ENCODE measurements at regions not wholly inside any gene's neighbourhood (a gene's known extent, or its start where the extent isn't known, plus 50 kb on each side); places are given as distances from the start of the nearest gene placed in this dataset.

- no peak for TF ChIP-seq CTCF (IDR thresholded peaks at IDR 0.05)
- TF ChIP-seq EP300 (IDR thresholded peaks at IDR 0.05), result no peak
- TF ChIP-seq POLR2AphosphoS5 (IDR thresholded peaks at IDR 0.05), result no peak
- no peak for TF ChIP-seq POLR2A (IDR thresholded peaks at IDR 0.05)
- 64 to 90% methylated on average over 2 of the region's 2 CpGs for WGBS, 2 donors (ENCODE audit: low coverage in 1 of 2)
- no peak for ATAC-seq
- Histone ChIP-seq H3K27me3 (no peaks in the 10 kb centered on the region), H3K4me3 (no peak overlapping the region), H3K36me3 (no peaks in the 10 kb centered on the region), H3K9me3 (no peaks in the 10 kb centered on the region), H3K27ac (no peak overlapping the region), H3K4me1 (no peaks in the 10 kb centered on the region)
Observed at GRCh38 chr3:96434651-96435050, 379.7 kb upstream of the EPHA6 start.

GRCh38 chr3:96449346-96449745, 365.0 kb upstream of the EPHA6 start:
- H3K9me3 ChIP-seq, result no peaks in the 10 kb centered on the region
- H3K36me3 ChIP-seq, result no peaks in the 10 kb centered on the region
- H3K4me1 ChIP-seq, result no peaks in the 10 kb centered on the region
- no peak overlapping the region for H3K27ac ChIP-seq
- 11 to 33% methylated on average over 1 of the region's 1 CpG for WGBS, 2 donors (ENCODE audit: low coverage in 1 of 2)
- no peak overlapping the region for H3K4me3 ChIP-seq
- ATAC-seq, result no peak
- no peaks in the 10 kb centered on the region for H3K27me3 ChIP-seq
- TF ChIP-seq EP300 (IDR thresholded peaks at IDR 0.05) (no peak), CTCF (IDR thresholded peaks at IDR 0.05) (no peak), POLR2A (IDR thresholded peaks at IDR 0.05) (no peak), POLR2AphosphoS5 (IDR thresholded peaks at IDR 0.05) (no peak)

GRCh38 chr3:96449803-96450202, 364.6 kb upstream of the EPHA6 start:
- no peaks in the 10 kb centered on the region for H3K27me3 ChIP-seq
- H3K4me3 ChIP-seq, result no peak overlapping the region
- H3K4me1 ChIP-seq, result no peaks in the 10 kb centered on the region
- ATAC-seq, result peak; percentile 46
- H3K27ac ChIP-seq, result no peak overlapping the region
- WGBS, 2 donors (ENCODE audit: low coverage in 1 of 2), result 24 to 36% methylated on average over 2 to 4 of the region's 4 CpGs
- no peak for TF ChIP-seq CTCF (IDR thresholded peaks at IDR 0.05)
- TF ChIP-seq POLR2A (IDR thresholded peaks at IDR 0.05), result no peak
- no peak for TF ChIP-seq EP300 (IDR thresholded peaks at IDR 0.05)
- no peak for TF ChIP-seq POLR2AphosphoS5 (IDR thresholded peaks at IDR 0.05)
- H3K9me3 ChIP-seq, result no peaks in the 10 kb centered on the region
- H3K36me3 ChIP-seq, result no peaks in the 10 kb centered on the region

- TF ChIP-seq EP300 (IDR thresholded peaks at IDR 0.05), result no peak
- no peak for TF ChIP-seq POLR2A (IDR thresholded peaks at IDR 0.05)
- TF ChIP-seq POLR2AphosphoS5 (IDR thresholded peaks at IDR 0.05), result no peak
- no peak for TF ChIP-seq CTCF (IDR thresholded peaks at IDR 0.05)
- Histone ChIP-seq H3K36me3 (no peaks in the 10 kb centered on the region), H3K27ac (no peak overlapping the region), H3K4me1 (no peaks in the 10 kb centered on the region), H3K27me3 (no peaks in the 10 kb centered on the region), H3K4me3 (no peak overlapping the region), H3K9me3 (no peaks in the 10 kb centered on the region)
- WGBS, 2 donors (ENCODE audit: low coverage in 1 of 2), result 61 to 76% methylated on average over 2 of the region's 2 CpGs
- ATAC-seq, result no peak
Observed at GRCh38 chr3:96450699-96451098, 363.7 kb upstream of the EPHA6 start.

GRCh38 chr3:96465521-96465920, 348.9 kb upstream of the EPHA6 start:
- Histone ChIP-seq H3K4me1 (no peaks in the 10 kb centered on the region), H3K4me3 (no peak overlapping the region), H3K9me3 (no peaks in the 10 kb centered on the region), H3K27me3 (no peaks in the 10 kb centered on the region), H3K36me3 (no peaks in the 10 kb centered on the region), H3K27ac (no peak overlapping the region)
- TF ChIP-seq CTCF (IDR thresholded peaks at IDR 0.05) (no peak), POLR2AphosphoS5 (IDR thresholded peaks at IDR 0.05) (no peak), EP300 (IDR thresholded peaks at IDR 0.05) (no peak), POLR2A (IDR thresholded peaks at IDR 0.05) (no peak)
- 55 to 90% methylated on average over 2 of the region's 2 CpGs for WGBS, 2 donors (ENCODE audit: low coverage in 1 of 2)
- no peak for ATAC-seq

Measured in gastroesophageal sphincter (tissue), 4 donors.